ENCODE measurements at regions not wholly inside any gene's neighbourhood (a gene's known extent, or its start where the extent isn't known, plus 50 kb on each side); places are given as distances from the start of the nearest gene placed in this dataset.

- Histone ChIP-seq H4K20me1 (replicated peaks in 1 of 2; ENCODE audit: control insufficient read depth in 1 of 2, insufficient read depth in 2 of 2, low read length in 2 of 2) (no peaks in the 10 kb centered on the region), H2BK120ac (replicated peaks; ENCODE audit: low read depth, low read length) (no peak overlapping the region), H4K91ac (replicated peaks; ENCODE audit: insufficient read length, low read length) (no peak overlapping the region), H3K36me3 (ENCODE audit: control insufficient read depth in 2 of 4, insufficient read depth in 4 of 4, low read length in 3 of 4) (no peaks in the 10 kb centered on the region), H2BK12ac (ENCODE audit: low read depth, low read length) (no peak overlapping the region), H3K56ac (replicated peaks; ENCODE audit: insufficient read length, low read depth, low read length) (no peak overlapping the region), H3K4ac (replicated peaks; ENCODE audit: insufficient read length, low read depth, low read length) (no peak overlapping the region), H4K5ac (ENCODE audit: insufficient read length, low read depth, low read length) (no peak overlapping the region), H3K79me2 (ENCODE audit: control insufficient read depth in 1 of 2, insufficient read depth in 2 of 2, low read length in 2 of 2) (no peaks in the 10 kb centered on the region), H3K23me2 (ENCODE audit: low read depth, low read length) (no peaks in the 10 kb centered on the region), H2BK15ac (ENCODE audit: low read length) (no peak overlapping the region), H3K27me3 (replicated peaks in 1 of 4; ENCODE audit: control insufficient read depth in 3 of 4, extremely low read depth in 1 of 4, insufficient read depth in 3 of 4, low read length in 3 of 4) (no peaks in the 10 kb centered on the region), H2BK5ac (ENCODE audit: low read depth, low read length) (no peak overlapping the region), H3K9me3 (ENCODE audit: insufficient read depth in 2 of 2, low read depth in 1 of 2, low read length in 1 of 2) (peaks cover 0 to 4% of the 10 kb centered on the region in 2 experiments; a peak in 1 of 4 replicates), H3K18ac (ENCODE audit: extremely low read depth, low read length) (no peak overlapping the region), H3K4me1 (replicated peaks in 1 of 4; ENCODE audit: control insufficient read depth in 3 of 4, insufficient read depth in 4 of 4, low read length in 3 of 4) (no peaks in the 10 kb centered on the region), H2AFZ (ENCODE audit: low read length) (no peak overlapping the region), H3K23ac (ENCODE audit: insufficient read length) (no peak overlapping the region), H3K9ac (replicated peaks in 1 of 4; ENCODE audit: extremely low read depth in 1 of 4, low read depth in 3 of 4, low read length in 3 of 4) (no peak overlapping the region), H3K4me2 (ENCODE audit: insufficient read depth in 1 of 2, low read depth in 2 of 2, low read length in 2 of 2) (no peak overlapping the region), H3K14ac (ENCODE audit: insufficient read length) (no peak overlapping the region), H3K27ac (ENCODE audit: low read depth, low read length) (no peak overlapping the region), H2BK20ac (ENCODE audit: low read length) (no peak overlapping the region), H2AK5ac (ENCODE audit: low read depth, low read length) (no peak overlapping the region), H4K8ac (ENCODE audit: extremely low read depth, insufficient read depth, low read length) (no peak overlapping the region), H3K79me1 (ENCODE audit: low read depth, low read length) (no peaks in the 10 kb centered on the region), H3K4me3 (ENCODE audit: extremely low read depth in 1 of 4, insufficient read depth in 2 of 4, low read depth in 3 of 4, low read length in 4 of 4) (no peak overlapping the region)
- FAIRE-seq (no peak), DNase-seq (ENCODE audit: low read depth in 1 of 2, low spot score in 2 of 2) (no peak)
- WGBS, 2 experiments (ENCODE audit: extremely low coverage in 1 of 2, insufficient coverage in 1 of 2, insufficient read length in 1 of 2, insufficient replicate concordance in 2 of 2, low coverage in 1 of 2, low lambda C conversion rate in 2 of 2, missing lambda C conversion rate in 1 of 2), result 84% methylated on average over 2 of the region's 2 CpGs; no CpG with 5 or more reads in 1 of the 2 experiments
- TF ChIP-seq CBX8 (IDR thresholded peaks at IDR 0.05; ENCODE audit: borderline replicate concordance, low read depth, low read length) (no peak), KDM4A (IDR thresholded peaks at IDR 0.05; ENCODE audit: low read depth, low read length, severe bottlenecking) (no peak), BRCA1 (IDR thresholded peaks at IDR 0.05; ENCODE audit: low read depth, low read length) (no peak), RAD21 (IDR thresholded peaks at IDR 0.05 in 1 of 2, conservative IDR thresholded peaks at IDR 0.05 in 1 of 2; ENCODE audit: low read depth in 2 of 2, low read length in 2 of 2) (no peak), NANOG (IDR thresholded peaks at IDR 0.05; ENCODE audit: insufficient read depth, low read depth, low read length, poor library complexity, severe bottlenecking) (no peak), ASH2L (IDR thresholded peaks at IDR 0.05; ENCODE audit: low read length) (no peak), MAX (IDR thresholded peaks at IDR 0.05) (no peak), HDAC6 (IDR thresholded peaks at IDR 0.05; ENCODE audit: low read depth, low read length) (no peak), E2F6 (IDR thresholded peaks at IDR 0.05) (no peak), ATF3 (IDR thresholded peaks at IDR 0.05; ENCODE audit: insufficient read depth, low read depth, low read length) (no peak)
- POLR2A ChIA-PET (ENCODE audit: partially characterized antibody), result no interaction called here
- CTCF ChIA-PET (ENCODE audit: partially characterized antibody), result no interaction called here
Observed at GRCh38 chr5:89200899-89201298, 317.9 kb upstream of the MEF2C start.
